ENCODE measurements at regions not wholly inside any gene's neighbourhood (a gene's known extent, or its start where the extent isn't known, plus 50 kb on each side); places are given as distances from the start of the nearest gene placed in this dataset.

DNA sequence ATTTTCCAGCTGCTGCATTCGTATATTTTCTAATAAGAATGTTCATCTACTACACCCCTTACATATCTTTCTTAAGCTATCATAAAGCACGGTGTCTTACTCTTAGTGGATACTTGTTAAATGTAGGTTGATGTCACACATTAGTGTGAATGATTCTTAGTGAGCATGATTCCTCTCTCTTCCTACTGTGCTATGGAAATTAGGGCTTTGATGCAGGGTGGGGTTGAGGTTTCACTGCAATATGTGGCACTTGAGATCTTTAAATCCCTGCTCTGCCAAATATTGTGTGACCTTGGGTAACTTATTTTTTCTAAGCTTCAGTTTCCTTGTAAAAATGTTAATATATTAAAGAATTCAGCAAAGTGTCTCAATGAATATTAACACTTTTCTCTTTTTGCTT lies 188.4 kb downstream of the PDGFRA start (continued):
- TF ChIP-seq, protein P1, sequence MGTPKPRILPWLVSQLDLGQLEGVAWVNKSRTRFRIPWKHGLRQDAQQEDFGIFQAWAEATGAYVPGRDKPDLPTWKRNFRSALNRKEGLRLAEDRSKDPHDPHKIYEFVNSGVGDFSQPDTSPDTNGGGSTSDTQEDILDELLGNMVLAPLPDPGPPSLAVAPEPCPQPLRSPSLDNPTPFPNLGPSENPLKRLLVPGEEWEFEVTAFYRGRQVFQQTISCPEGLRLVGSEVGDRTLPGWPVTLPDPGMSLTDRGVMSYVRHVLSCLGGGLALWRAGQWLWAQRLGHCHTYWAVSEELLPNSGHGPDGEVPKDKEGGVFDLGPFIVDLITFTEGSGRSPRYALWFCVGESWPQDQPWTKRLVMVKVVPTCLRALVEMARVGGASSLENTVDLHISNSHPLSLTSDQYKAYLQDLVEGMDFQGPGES (IDR thresholded peaks at IDR 0.05; ENCODE audit: low read depth, low read length) = no peak
- no peak for TF ChIP-seq EZH2phosphoT487 (IDR thresholded peaks at IDR 0.05; ENCODE audit: borderline replicate concordance, low read depth)
- no peak for TF ChIP-seq SMC3 (IDR thresholded peaks at IDR 0.05; ENCODE audit: low read depth, low read length)
- no peak for TF ChIP-seq NFIC (IDR thresholded peaks at IDR 0.05; ENCODE audit: borderline replicate concordance)
- no peak for TF ChIP-seq NRF1 (IDR thresholded peaks at IDR 0.05; ENCODE audit: low read depth, low read length)

DNA sequence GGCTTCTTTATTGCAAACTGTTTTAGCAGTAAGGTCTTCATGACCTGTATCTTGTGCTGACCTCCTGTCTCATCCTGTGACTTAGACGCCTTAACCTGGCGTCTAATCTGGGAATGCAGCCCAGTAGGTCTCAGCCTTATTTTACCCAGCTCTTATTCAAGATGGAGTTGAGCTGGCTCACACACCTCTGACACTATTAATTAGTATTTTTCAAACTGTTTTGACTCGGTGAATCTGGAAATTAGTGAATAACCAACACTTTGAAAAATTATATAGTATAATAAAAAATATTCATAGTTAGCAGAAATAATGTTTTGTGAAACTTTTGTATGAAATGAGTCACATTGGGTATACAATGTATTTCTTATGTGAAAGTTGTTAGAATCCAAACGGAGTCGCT lies 189.4 kb downstream of the PDGFRA start:
- CTCF ChIA-PET = interaction anchor here (0.5 to 0.7 kb wide), 2 partner anchors 407 to 927 kb away, joined by 3 read pairs; no protein-coding TSS in a partner anchor
- Histone ChIP-seq H3K36me3 (replicated peaks in 1 of 2; ENCODE audit: control insufficient read depth in 1 of 2, insufficient read depth in 2 of 2, low read length in 1 of 2) (no peaks in the 10 kb centered on the region), H3K79me2 (ENCODE audit: insufficient read depth) (no peaks in the 10 kb centered on the region), H3K27ac (ENCODE audit: low read depth in 2 of 2, low read length in 1 of 2) (no peak overlapping the region), H3K9ac (no peak overlapping the region), H3K4me2 (no peak overlapping the region), H3K4me1 (ENCODE audit: control insufficient read depth in 1 of 2, insufficient read depth in 2 of 2, low read depth in 1 of 2, low read length in 1 of 2) (no peaks in the 10 kb centered on the region), H3K9me3 (no peaks in the 10 kb centered on the region), H4K20me1 (ENCODE audit: insufficient read depth) (no peaks in the 10 kb centered on the region), H2AFZ (ENCODE audit: low read depth) (no peak overlapping the region), H3K4me3 (ENCODE audit: low read depth in 2 of 2, low read length in 1 of 2) (no peak overlapping the region), H3F3A (replicated peaks; ENCODE audit: insufficient read depth) (no peaks in the 10 kb centered on the region), H3K27me3 (ENCODE audit: insufficient read depth) (no peaks in the 10 kb centered on the region), H3K9me2 (no peaks in the 10 kb centered on the region)
- 63% methylated on average over 5 of the region's 5 CpGs for WGBS (ENCODE audit: low lambda C conversion rate)
- no peak for DNase-seq
- TF ChIP-seq RXRA (IDR thresholded peaks at IDR 0.05; ENCODE audit: borderline replicate concordance, low read depth) = no peak
- POLR2A ChIA-PET = no interaction called here

DNA sequence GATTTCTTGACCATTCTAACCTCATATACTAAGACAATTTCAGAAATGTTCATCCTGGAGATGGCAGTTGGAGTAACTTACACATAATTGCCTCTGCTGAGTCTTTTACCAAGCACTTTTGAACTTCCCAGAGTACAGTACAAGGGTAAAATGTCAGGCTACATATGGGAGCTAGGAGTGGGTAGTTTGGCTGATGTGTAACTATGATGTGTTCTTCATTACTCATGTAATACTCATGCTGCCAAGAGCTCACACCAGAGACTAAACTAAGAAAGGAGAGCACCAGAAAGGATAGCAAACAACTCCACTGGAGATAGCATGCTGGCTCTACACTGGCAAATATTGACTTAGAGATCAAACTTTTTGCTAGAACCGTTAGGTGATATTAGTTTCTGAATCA lies 194.0 kb downstream of the PDGFRA start:
- Histone ChIP-seq H3F3A (replicated peaks; ENCODE audit: insufficient read depth) (no peaks in the 10 kb centered on the region), H3K4me3 (ENCODE audit: low read depth in 2 of 2, low read length in 1 of 2) (no peak overlapping the region), H3K36me3 (replicated peaks in 1 of 2; ENCODE audit: control insufficient read depth in 1 of 2, insufficient read depth in 2 of 2, low read length in 1 of 2) (no peaks in the 10 kb centered on the region), H3K4me2 (no peak overlapping the region), H3K9ac (no peak overlapping the region), H3K4me1 (ENCODE audit: control insufficient read depth in 1 of 2, insufficient read depth in 2 of 2, low read depth in 1 of 2, low read length in 1 of 2) (no peaks in the 10 kb centered on the region), H3K27me3 (ENCODE audit: insufficient read depth) (peaks cover 11% of the 10 kb centered on the region; the same call in 1 of the 2 replicates), H3K27ac (ENCODE audit: low read depth in 2 of 2, low read length in 1 of 2) (no peak overlapping the region), H3K79me2 (ENCODE audit: insufficient read depth) (no peaks in the 10 kb centered on the region), H2AFZ (ENCODE audit: low read depth) (no peak overlapping the region), H4K20me1 (ENCODE audit: insufficient read depth) (no peaks in the 10 kb centered on the region), H3K9me3 (no peaks in the 10 kb centered on the region), H3K9me2 (no peaks in the 10 kb centered on the region)
- no peak for TF ChIP-seq POLR2AphosphoS5 (IDR thresholded peaks at IDR 0.05; ENCODE audit: low read depth, low read length)
- TF ChIP-seq, protein P2, sequence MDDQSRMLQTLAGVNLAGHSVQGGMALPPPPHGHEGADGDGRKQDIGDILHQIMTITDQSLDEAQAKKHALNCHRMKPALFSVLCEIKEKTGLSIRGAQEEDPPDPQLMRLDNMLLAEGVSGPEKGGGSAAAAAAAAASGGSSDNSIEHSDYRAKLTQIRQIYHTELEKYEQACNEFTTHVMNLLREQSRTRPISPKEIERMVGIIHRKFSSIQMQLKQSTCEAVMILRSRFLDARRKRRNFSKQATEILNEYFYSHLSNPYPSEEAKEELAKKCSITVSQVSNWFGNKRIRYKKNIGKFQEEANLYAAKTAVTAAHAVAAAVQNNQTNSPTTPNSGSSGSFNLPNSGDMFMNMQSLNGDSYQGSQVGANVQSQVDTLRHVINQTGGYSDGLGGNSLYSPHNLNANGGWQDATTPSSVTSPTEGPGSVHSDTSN (IDR thresholded peaks at IDR 0.05) = no peak
- WGBS (ENCODE audit: low lambda C conversion rate) = 33% methylated on average over 1 of the region's 1 CpG
- no peak for DNase-seq
- ChIA-PET CTCF (interaction anchor here (1.0 kb wide), 1 partner anchor 11 kb away, joined by 3 read pairs; no protein-coding TSS in a partner anchor), POLR2A (no interaction called here)
